Fibroblast of pulmonary artery (primary cell): ENCODE measurements at regions not wholly inside any gene's neighbourhood (a gene's known extent, or its start where the extent isn't known, plus 50 kb on each side); places are given as distances from the start of the nearest gene placed in this dataset.

Experiments used
- DNase-seq: peaks from one replicate; pipeline ENCODE4 v3.0.0-alpha.2; 2010; ENCODE audit warnings: low read depth
- H3K4me3 ChIP-seq: replicated peaks from 2 replicates; pipeline ENCODE4 v1.5.1; 2011; ENCODE audit warnings: low read depth, mild to moderate bottlenecking, control low read depth, low read length, moderate library complexity
- TF ChIP-seq, protein P1 (sequence below): IDR thresholded peaks from 2 replicates; pipeline ENCODE4 v1.5.1; 2011; ENCODE audit warnings: mild to moderate bottlenecking, control low read depth, low read length, inconsistent platforms; ENCODE audit errors: missing control alignments

DNA sequence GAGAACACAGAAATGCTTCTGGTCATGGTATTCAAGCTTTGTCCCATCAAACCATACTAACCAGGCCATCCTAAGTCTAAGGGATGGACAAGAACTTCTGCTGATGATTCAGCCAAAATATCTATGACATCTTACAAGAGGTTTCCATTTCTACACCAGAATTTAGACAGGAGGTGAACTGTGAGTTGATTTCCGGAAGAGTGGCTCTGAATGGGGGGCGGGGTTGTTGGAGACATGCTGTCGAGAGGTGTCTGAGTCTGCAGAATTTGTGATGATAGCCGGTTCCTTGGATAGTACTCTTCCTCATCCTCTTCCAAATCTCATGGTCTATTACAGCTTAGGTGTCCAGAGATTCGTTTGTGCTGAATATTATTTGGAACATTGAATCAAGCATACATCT lies 408.7 kb upstream of the TCF4 start:
- no peak for DNase-seq
- TF ChIP-seq, protein P1, sequence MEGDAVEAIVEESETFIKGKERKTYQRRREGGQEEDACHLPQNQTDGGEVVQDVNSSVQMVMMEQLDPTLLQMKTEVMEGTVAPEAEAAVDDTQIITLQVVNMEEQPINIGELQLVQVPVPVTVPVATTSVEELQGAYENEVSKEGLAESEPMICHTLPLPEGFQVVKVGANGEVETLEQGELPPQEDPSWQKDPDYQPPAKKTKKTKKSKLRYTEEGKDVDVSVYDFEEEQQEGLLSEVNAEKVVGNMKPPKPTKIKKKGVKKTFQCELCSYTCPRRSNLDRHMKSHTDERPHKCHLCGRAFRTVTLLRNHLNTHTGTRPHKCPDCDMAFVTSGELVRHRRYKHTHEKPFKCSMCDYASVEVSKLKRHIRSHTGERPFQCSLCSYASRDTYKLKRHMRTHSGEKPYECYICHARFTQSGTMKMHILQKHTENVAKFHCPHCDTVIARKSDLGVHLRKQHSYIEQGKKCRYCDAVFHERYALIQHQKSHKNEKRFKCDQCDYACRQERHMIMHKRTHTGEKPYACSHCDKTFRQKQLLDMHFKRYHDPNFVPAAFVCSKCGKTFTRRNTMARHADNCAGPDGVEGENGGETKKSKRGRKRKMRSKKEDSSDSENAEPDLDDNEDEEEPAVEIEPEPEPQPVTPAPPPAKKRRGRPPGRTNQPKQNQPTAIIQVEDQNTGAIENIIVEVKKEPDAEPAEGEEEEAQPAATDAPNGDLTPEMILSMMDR, result no peak
- no peak overlapping the region for H3K4me3 ChIP-seq

DNA sequence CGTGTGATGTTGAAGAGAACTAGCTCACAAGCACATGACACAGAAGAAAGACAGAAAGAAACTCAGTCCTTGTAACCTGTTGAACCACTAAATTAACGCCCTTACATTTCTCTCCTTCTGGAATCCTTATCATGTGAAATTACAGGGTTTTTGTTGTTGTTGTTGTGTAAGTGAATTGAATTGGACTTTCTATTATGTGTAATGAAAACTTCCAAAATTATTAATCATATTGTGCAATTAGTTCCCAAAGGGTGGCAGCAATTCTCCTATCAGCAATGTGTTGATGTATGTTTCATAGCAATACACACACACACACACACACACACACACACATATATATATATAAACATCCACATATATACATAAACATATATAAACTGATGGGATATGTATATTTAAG lies 402.2 kb upstream of the TCF4 start:
- H3K4me3 ChIP-seq, result no peak overlapping the region
- DNase-seq, result no peak
- TF ChIP-seq, protein P1, result no peak

DNA sequence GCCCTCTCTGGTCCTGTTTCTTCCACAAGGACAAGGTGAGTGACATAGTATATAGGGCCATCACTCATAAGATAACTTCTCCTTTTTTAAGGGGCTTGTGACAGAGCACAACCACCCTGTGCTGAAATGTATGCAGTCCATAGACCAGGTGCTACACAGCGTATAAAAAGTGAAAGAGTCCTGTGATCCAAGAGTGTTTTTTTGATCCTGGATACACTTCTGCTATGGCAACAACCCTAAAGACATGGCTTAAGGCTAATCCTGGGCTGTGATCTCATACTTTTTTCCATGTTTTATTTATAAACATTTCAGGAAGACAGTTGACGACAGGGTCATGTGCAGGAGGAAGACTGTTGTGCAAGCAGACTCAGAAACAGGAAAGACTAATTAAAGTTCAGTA lies 400.5 kb upstream of the TCF4 start:
- H3K4me3 ChIP-seq, result no peak overlapping the region
- peak; percentile 78 for DNase-seq
- TF ChIP-seq, protein P1, result no peak

DNA sequence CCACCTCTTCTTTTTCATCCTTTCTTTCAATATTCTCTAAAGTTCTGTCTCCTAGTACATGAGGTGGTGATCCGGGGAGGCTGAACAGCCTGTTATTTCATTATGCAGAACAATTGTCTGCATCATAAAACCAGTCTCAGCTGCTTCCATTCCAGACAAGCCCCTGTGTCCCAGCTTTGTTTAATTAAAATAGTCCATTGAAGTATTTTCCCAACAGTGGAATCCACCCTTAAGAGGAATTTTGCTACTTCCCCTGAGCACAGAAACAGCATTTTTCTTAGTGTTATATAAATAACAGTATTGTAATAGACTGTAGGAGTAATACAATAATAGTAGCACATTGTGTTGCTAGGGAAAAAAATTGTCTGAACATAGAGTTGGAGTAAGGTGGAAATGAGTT lies 395.4 kb upstream of the TCF4 start:
- no peak for DNase-seq
- TF ChIP-seq, protein P1, result no peak
- no peak overlapping the region for H3K4me3 ChIP-seq

DNA sequence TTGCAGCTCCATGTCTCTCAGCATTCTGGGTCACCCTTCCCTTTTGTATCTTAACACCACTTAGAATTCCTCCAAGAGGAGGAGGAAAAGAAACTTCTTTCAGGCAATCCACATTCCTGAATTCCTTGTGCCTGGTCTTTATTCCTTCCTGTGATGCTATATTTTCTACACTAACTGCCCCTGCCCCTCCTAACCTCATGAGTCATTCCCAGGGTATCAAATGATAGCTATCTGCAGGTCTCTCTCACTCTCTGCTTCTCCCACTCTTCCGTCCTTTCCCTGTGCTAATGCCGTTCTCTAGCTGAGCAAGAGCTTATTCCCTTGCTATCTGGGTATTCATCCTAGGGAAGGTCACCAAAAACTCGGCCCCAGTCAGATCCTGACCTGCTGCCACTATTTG lies 395.0 kb upstream of the TCF4 start:
- no peak for DNase-seq
- TF ChIP-seq, protein P1, result no peak
- H3K4me3 ChIP-seq, result no peak overlapping the region

DNA sequence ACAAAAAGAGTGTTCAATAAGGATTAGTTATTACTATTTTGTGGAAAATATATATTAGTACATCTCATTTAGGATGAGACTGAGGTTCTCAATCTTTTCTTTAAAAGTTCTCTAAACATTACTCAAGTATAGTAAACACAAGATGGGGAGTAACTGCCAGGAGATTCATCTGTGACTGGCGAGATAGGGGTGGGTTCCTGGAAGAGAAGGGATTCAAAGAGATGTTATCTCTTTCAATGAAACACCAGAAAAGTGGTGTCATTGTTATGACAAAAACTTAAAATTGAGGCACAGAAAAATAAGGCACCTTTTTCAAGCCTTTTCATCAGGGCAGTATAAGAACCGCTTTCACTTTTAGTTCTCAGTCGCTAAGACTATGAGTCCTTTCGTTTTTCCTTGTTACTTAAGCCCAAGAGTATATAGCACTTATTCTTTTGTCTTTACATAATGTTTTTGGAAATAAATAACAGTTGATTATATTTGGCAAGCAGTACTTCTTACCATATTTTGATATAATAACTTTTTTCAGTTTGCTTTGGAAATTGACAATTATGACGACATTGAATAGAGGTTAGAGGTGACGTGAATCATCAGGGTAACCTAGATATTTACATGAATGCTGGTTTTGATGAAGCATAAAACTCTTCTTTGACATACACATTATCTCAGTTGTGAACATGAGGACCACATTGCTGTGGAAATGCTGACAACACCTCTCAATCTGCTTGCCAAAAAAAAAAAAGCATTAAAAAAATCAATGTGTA lies 393.9 kb upstream of the TCF4 start:
- DNase-seq, result no peak
- TF ChIP-seq, protein P1, result no peak

DNA sequence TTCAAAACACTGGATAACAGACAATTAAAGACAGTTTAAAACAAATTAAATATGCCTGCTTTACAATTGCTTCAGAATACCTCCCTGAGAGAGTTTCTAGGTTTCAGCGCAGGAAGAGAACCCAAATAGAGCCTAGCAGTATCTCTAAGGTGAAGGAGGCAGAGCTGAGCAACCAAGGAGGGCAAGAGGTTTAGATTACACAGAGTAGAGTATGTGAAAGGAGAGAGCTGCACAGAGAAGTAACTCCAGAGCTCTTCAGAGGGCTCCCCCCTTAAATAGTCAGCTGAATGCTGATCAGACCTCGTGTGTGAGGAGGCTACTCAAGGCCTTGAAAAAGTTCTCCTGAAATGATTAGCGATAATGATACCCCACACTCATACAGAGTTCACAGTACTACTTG lies 386.5 kb upstream of the TCF4 start:
- no peak for DNase-seq
- TF ChIP-seq, protein P1, result no peak
- H3K4me3 ChIP-seq, result no peak overlapping the region

More for the DNA sequence above, 393.9 kb upstream of the TCF4 start:
- no peak overlapping the region for H3K4me3 ChIP-seq
